H1 (cell line): ENCODE measurements at regions not wholly inside any gene's neighbourhood (a gene's known extent, or its start where the extent isn't known, plus 50 kb on each side); places are given as distances from the start of the nearest gene placed in this dataset.

Experiments used
- CTCF ChIA-PET: fragments of 300-600 bp; sonication (Branson Sonifier 250); formaldehyde crosslinking; loops from one replicate; lab custom pipeline; 2021; ENCODE audit not compliant: partially characterized antibody; lab: Charles Lee
- POLR2A ChIA-PET: fragments of 300-600 bp; sonication (Branson Sonifier 250); formaldehyde crosslinking; loops from one replicate; lab custom pipeline; 2021; ENCODE audit warnings: inconsistent platforms; ENCODE audit not compliant: partially characterized antibody; lab: Charles Lee
- DNase-seq, 2 experiments: peaks; one replicate each; pipeline versions ENCODE4 v3.0.0 to v3.0.0-alpha.2; 2010 to 2022; ENCODE audit warnings: low spot score in 2 of 2, low read depth in 1 of 2, mixed read lengths in 1 of 2
- FAIRE-seq: peaks from 2 replicates; lab custom pipeline; 2011; peaks lifted over from hg19 to GRCh38; lab: Jason Lieb, UNC
- H2AFZ ChIP-seq: 2 replicates; pipeline ENCODE4 v1.8.1; 2012; ENCODE audit warnings: low read length, inconsistent platforms
- H2AK5ac ChIP-seq: 2 replicates; pipeline ENCODE4 v1.6.1; 2013; ENCODE audit warnings: low read depth, low read length
- H2BK120ac ChIP-seq: replicated peaks from 2 replicates; pipeline ENCODE3; 2013; ENCODE audit warnings: low read depth, low read length, inconsistent platforms
- H2BK12ac ChIP-seq: 2 replicates; pipeline ENCODE4 v1.6.1; 2013; ENCODE audit warnings: low read depth, low read length
- H2BK15ac ChIP-seq: 2 replicates; pipeline ENCODE4 v1.6.1; 2013; ENCODE audit warnings: low read length
- H2BK20ac ChIP-seq: 2 replicates; pipeline ENCODE4 v1.6.1; 2013; ENCODE audit warnings: low read length
- H2BK5ac ChIP-seq: 2 replicates; pipeline ENCODE4 v1.6.1; 2013; ENCODE audit warnings: low read depth, low read length
- H3K14ac ChIP-seq: 2 replicates; pipeline ENCODE4 v1.6.1; 2013; ENCODE audit warnings: inconsistent platforms; ENCODE audit not compliant: insufficient read length
- H3K18ac ChIP-seq: 2 replicates; pipeline ENCODE4 v1.6.1; 2013; ENCODE audit warnings: low read length; ENCODE audit errors: extremely low read depth
- H3K23ac ChIP-seq: 2 replicates; pipeline ENCODE4 v1.6.1; 2013; ENCODE audit warnings: inconsistent platforms; ENCODE audit not compliant: insufficient read length
- H3K23me2 ChIP-seq: 2 replicates; pipeline ENCODE4 v1.6.1; 2013; ENCODE audit warnings: low read depth, low read length
- H3K27ac ChIP-seq: 2 replicates; pipeline ENCODE4 v1.6.1; 2011; ENCODE audit warnings: low read depth, low read length, inconsistent platforms
- H3K27me3 ChIP-seq, 4 experiments: replicated peaks in 1 of 4; 1 replicate in 1 of 4; 2 replicates in 3 of 4; pipeline versions ENCODE4 v1.6.1 to v1.8.1; 2011 to 2013; ENCODE audit warnings: low read length in 3 of 4, mild to moderate bottlenecking in 3 of 4, inconsistent platforms in 2 of 4, mixed read lengths in 2 of 4, moderate library complexity in 1 of 4; ENCODE audit not compliant: control insufficient read depth in 3 of 4, insufficient read depth in 3 of 4; ENCODE audit errors: extremely low read depth in 1 of 4
- H3K36me3 ChIP-seq, 4 experiments: 2 replicates each; pipeline versions ENCODE4 v1.6.1 to v1.8.1; 2011 to 2013; ENCODE audit warnings: mild to moderate bottlenecking in 4 of 4, low read length in 3 of 4, moderate library complexity in 2 of 4, control low read depth in 1 of 4, inconsistent platforms in 1 of 4; ENCODE audit not compliant: insufficient read depth in 4 of 4, control insufficient read depth in 2 of 4
- H3K4ac ChIP-seq: replicated peaks from 2 replicates; pipeline ENCODE3; 2013; ENCODE audit warnings: low read length, low read depth, mixed read lengths, inconsistent platforms; ENCODE audit not compliant: insufficient read length
- H3K4me1 ChIP-seq, 4 experiments: replicated peaks in 1 of 4; 1 replicate in 1 of 4; 2 replicates in 3 of 4; pipeline versions ENCODE4 v1.6.1 to v1.8.1; 2011 to 2013; ENCODE audit warnings: low read length in 3 of 4, inconsistent platforms in 2 of 4, mixed read lengths in 1 of 4; ENCODE audit not compliant: insufficient read depth in 4 of 4, control insufficient read depth in 3 of 4
- H3K4me2 ChIP-seq, 2 experiments: 2 replicates each; pipeline versions ENCODE4 v1.6.1 to v1.8.1; 2011 to 2013; ENCODE audit warnings: low read depth in 2 of 2, low read length in 2 of 2, control low read depth in 1 of 2, inconsistent platforms in 1 of 2, mild to moderate bottlenecking in 1 of 2; ENCODE audit not compliant: insufficient read depth in 1 of 2
- H3K4me3 ChIP-seq, 4 experiments: fragments of 200-600, 300-600 bp in 1 of 4; sonication (generic), shearing (Covaris generic), sonication (Bioruptor Twin) in 1 of 4; 2 replicates each; pipeline versions ENCODE4 v1.5.1 to v1.8.1; 2011 to 2016; ENCODE audit warnings: low read length in 4 of 4, low read depth in 3 of 4, control low read depth in 2 of 4, inconsistent platforms in 2 of 4, mild to moderate bottlenecking in 2 of 4, mixed read lengths in 1 of 4, moderate library complexity in 1 of 4; ENCODE audit not compliant: insufficient read depth in 2 of 4; ENCODE audit errors: extremely low read depth in 1 of 4
- H3K56ac ChIP-seq: replicated peaks from 2 replicates; pipeline ENCODE3; 2013; ENCODE audit warnings: low read depth, mild to moderate bottlenecking, mixed read lengths, low read length, inconsistent platforms; ENCODE audit not compliant: insufficient read length
- H3K79me1 ChIP-seq: 2 replicates; pipeline ENCODE4 v1.6.1; 2013; ENCODE audit warnings: low read depth, low read length, control low read depth
- H3K79me2 ChIP-seq, 2 experiments: 2 replicates each; pipeline versions ENCODE4 v1.6.1 to v1.8.1; 2012 to 2013; ENCODE audit warnings: low read length in 2 of 2, mild to moderate bottlenecking in 2 of 2, inconsistent platforms in 1 of 2; ENCODE audit not compliant: insufficient read depth in 2 of 2, control insufficient read depth in 1 of 2
- H3K9ac ChIP-seq, 4 experiments: replicated peaks in 1 of 4; 1 replicate in 1 of 4; 2 replicates in 3 of 4; pipeline versions ENCODE4 v1.6.1 to v1.8.1; 2011 to 2013; ENCODE audit warnings: low read depth in 3 of 4, low read length in 3 of 4, control low read depth in 2 of 4, mild to moderate bottlenecking in 2 of 4, moderate library complexity in 2 of 4, inconsistent platforms in 1 of 4; ENCODE audit errors: extremely low read depth in 1 of 4
- H3K9me3 ChIP-seq, 2 experiments: 2 replicates each; pipeline versions ENCODE4 v1.6.1 to v1.8.1; 2012 to 2013; ENCODE audit warnings: mild to moderate bottlenecking in 2 of 2, moderate library complexity in 2 of 2, control low read depth in 1 of 2, inconsistent platforms in 1 of 2, low read depth in 1 of 2, low read length in 1 of 2, mixed read lengths in 1 of 2; ENCODE audit not compliant: insufficient read depth in 2 of 2
- H4K20me1 ChIP-seq, 2 experiments: replicated peaks in 1 of 2; 2 replicates each; pipeline versions ENCODE3 to v1.8.1; 2011 to 2013; ENCODE audit warnings: inconsistent platforms in 2 of 2, low read length in 2 of 2, mild to moderate bottlenecking in 1 of 2; ENCODE audit not compliant: insufficient read depth in 2 of 2, control insufficient read depth in 1 of 2
- H4K5ac ChIP-seq: 2 replicates; pipeline ENCODE4 v1.6.1; 2013; ENCODE audit warnings: low read length, low read depth, mixed read lengths, inconsistent platforms; ENCODE audit not compliant: insufficient read length
- H4K8ac ChIP-seq: 2 replicates; pipeline ENCODE4 v1.8.0; 2013; ENCODE audit warnings: mild to moderate bottlenecking, moderate library complexity, low read length, inconsistent platforms; ENCODE audit not compliant: insufficient read depth; ENCODE audit errors: extremely low read depth
- H4K91ac ChIP-seq: replicated peaks from 2 replicates; pipeline ENCODE3; 2013; ENCODE audit warnings: low read length, mixed read lengths, inconsistent platforms; ENCODE audit not compliant: insufficient read length
- JUN ChIP-seq: IDR thresholded peaks from 2 replicates; pipeline ENCODE4 v1.6.1; 2011; ENCODE audit warnings: low read depth, mild to moderate bottlenecking, improper control_type of control experiment, low read length
- KDM1A ChIP-seq: fragments of 200-600, 300-600 bp; sonication (generic); IDR thresholded peaks from 2 replicates; pipeline ENCODE4 v1.7.1; 2016; ENCODE audit warnings: mild to moderate bottlenecking, low read length, borderline replicate concordance
- MAFK ChIP-seq: IDR thresholded peaks from 2 replicates; pipeline ENCODE4 v1.6.1; 2012; ENCODE audit warnings: low read depth, mild to moderate bottlenecking, improper control_type of control experiment, low read length
- WGBS, 2 experiments: shearing (Covaris generic) in 1 of 2; methylation state at CpG; one replicate each; pipeline versions ENCODE4 v1.1.6 to v1.1.7; 2013 to 2015; ENCODE audit warnings: low lambda C conversion rate in 2 of 2, mixed read lengths in 2 of 2, inconsistent platforms in 1 of 2, low coverage in 1 of 2, missing lambda C conversion rate in 1 of 2; ENCODE audit not compliant: insufficient replicate concordance in 2 of 2, insufficient coverage in 1 of 2, insufficient read length in 1 of 2; ENCODE audit errors: extremely low coverage in 1 of 2, missing lambda C conversion rate in 1 of 2; 5-methylcytosine and 5-hydroxymethylcytosine counted together
- TF ChIP-seq, protein P1 (sequence below): IDR thresholded peaks from 2 replicates; pipeline ENCODE4 v1.6.1; 2012; ENCODE audit warnings: inconsistent platforms
- TF ChIP-seq, protein P2 (sequence below): IDR thresholded peaks from 2 replicates; pipeline ENCODE4 v1.6.1; 2012; ENCODE audit warnings: inconsistent platforms

DNA sequence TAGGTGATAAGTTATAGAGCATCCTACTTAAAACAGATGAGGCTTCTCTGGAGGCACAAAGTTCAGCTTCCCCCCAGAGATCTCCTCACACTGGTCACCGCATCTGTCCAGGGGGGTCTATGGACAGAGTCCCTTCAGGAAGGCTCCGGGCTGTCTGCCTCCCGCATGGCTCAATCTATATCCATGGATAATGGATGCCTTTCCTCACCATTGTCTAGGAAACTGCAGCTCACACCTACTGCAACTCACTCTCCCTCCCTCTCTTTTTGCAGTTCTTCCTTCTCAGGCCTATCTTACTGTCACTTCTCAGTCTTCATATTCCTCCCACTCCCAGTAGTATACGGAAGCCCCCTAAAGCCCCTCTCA is 100.6 kb upstream of the BCL2L14 start:
- peak overlapping the region; percentile 28; the same call in 1 of the 2 replicates for H2BK12ac ChIP-seq
- H3K18ac ChIP-seq, result no peak overlapping the region; the same call in 1 of the 2 replicates
- H3K23me2 ChIP-seq, result no peaks in the 10 kb centered on the region
- H3K4me2 ChIP-seq, result peak overlapping the region; percentile 21 to 45; a peak in 2 of 4 replicates
- CTCF ChIA-PET, result interaction anchor here (0.7 to 1.9 kb wide), 4 partner anchors 12 to 338 kb away, joined by 3 to 9 read pairs (median 4); no protein-coding TSS in a partner anchor
- no peak overlapping the region for H3K14ac ChIP-seq
- H3K4ac ChIP-seq, result no peak overlapping the region
- 62% methylated on average over 4 of the region's 4 CpGs; no CpG with 5 or more reads in 1 of the 2 experiments for WGBS, 2 experiments
- H3K4me3 ChIP-seq, result 0 out of 8 replicates have a peak overlapping the region, but pooled peaks of 1 of the 4 experiments have one; percentile 15
- H4K20me1 ChIP-seq, result no peaks in the 10 kb centered on the region
- H4K91ac ChIP-seq, result peak overlapping the region; percentile 68
- no peaks in the 10 kb centered on the region for H3K79me1 ChIP-seq
- no peak overlapping the region for H3K9ac ChIP-seq
- H3K9me3 ChIP-seq, result no peaks in the 10 kb centered on the region
- peak overlapping the region; percentile 16; the same call in 1 of the 2 replicates for H2BK5ac ChIP-seq
- no peak overlapping the region for H4K5ac ChIP-seq
- no peak for TF ChIP-seq JUN
- TF ChIP-seq MAFK, result no peak
- TF ChIP-seq, protein P1, sequence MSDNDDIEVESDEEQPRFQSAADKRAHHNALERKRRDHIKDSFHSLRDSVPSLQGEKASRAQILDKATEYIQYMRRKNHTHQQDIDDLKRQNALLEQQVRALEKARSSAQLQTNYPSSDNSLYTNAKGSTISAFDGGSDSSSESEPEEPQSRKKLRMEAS, result peak; percentile 35; the same call in 1 of the 2 replicates
- TF ChIP-seq, protein P2, sequence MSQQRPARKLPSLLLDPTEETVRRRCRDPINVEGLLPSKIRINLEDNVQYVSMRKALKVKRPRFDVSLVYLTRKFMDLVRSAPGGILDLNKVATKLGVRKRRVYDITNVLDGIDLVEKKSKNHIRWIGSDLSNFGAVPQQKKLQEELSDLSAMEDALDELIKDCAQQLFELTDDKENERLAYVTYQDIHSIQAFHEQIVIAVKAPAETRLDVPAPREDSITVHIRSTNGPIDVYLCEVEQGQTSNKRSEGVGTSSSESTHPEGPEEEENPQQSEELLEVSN, result peak; percentile 57; the same call in 1 of the 2 replicates
- no peak for TF ChIP-seq KDM1A
- TF ChIP-seq, all 59 proteins: peak for 2
- no peaks in the 10 kb centered on the region for H3K36me3 ChIP-seq
- no peak overlapping the region for H3K56ac ChIP-seq
- no peak overlapping the region; the same call in 1 of the 2 replicates for H3K27ac ChIP-seq
- peak overlapping the region; percentile 54; the same call in 1 of the 2 replicates for H2AFZ ChIP-seq
- no peak overlapping the region for H2AK5ac ChIP-seq
- peak overlapping the region; percentile 78; the same call in 1 of the 2 replicates for H2BK20ac ChIP-seq
- H3K23ac ChIP-seq, result no peak overlapping the region
- H3K4me1 ChIP-seq, result peaks cover 0 to 12% (median 4%) of the 10 kb centered on the region in 4 experiments; a peak in 6 of 7 replicates
- H2BK120ac ChIP-seq, result peak overlapping the region; percentile 3
- no peaks in the 10 kb centered on the region for H3K27me3 ChIP-seq
- FAIRE-seq (peak; percentile 68), DNase-seq (no peak)
- H4K8ac ChIP-seq, result no peak overlapping the region
- H3K79me2 ChIP-seq, result no peaks in the 10 kb centered on the region
- POLR2A ChIA-PET, result no interaction called here
- no peak overlapping the region; the same call in 1 of the 2 replicates for H2BK15ac ChIP-seq
